GM20000 (cell line): ENCODE measurements at regions not wholly inside any gene's neighbourhood (a gene's known extent, or its start where the extent isn't known, plus 50 kb on each side); places are given as distances from the start of the nearest gene placed in this dataset.

Source experiments
- DNase-seq: peaks from one replicate; pipeline ENCODE4 v3.0.0; 2012; ENCODE audit warnings: low spot score
- CTCF ChIP-seq: IDR thresholded peaks from 2 replicates; pipeline ENCODE4 v1.5.1; 2012; ENCODE audit warnings: mild to moderate bottlenecking, control low read depth; ENCODE audit errors: extremely low read depth, missing control alignments

DNA sequence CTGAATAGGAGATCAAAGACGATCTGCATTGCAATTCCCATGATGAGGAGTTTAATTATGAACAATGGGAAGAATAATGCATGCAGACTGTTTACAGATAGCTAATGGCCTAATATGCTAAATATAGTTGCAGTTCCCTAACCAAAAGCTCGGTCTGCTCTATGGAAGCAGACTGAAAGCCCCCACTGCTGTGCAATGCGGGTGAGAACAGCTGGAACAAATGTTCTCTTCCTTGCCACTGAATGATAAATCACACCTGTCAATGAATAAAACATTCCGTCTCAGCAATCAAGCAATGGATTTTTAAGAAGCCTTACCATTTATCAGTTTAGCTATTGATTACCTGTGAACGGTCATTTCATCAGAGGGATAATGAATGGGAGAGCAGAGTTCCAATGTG, 704.5 kb upstream of the RAB6C start:
- no peak for TF ChIP-seq CTCF
- no peak for DNase-seq

DNA sequence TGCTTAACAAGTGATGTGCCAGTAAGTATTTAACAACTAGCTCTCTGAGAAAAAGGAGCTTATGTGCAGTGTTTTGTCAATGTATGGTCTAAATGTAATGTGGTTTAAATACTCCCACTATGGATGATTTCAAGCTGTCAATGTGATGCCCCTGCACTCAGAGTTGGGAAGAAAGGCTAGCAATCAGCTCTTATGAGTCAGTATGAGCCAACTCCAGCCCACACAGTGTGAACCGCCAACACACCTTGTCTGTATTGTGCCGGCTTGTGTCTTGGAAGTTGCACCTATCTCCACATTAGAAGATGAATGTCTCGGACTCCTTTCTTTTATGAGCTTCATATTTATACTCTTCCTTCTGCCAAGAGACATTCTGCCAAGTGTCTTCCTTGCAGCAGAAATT, 703.8 kb upstream of the RAB6C start:
- TF ChIP-seq CTCF, result no peak
- no peak for DNase-seq

GRCh38 chr2:129276978-129277584, 702.4 kb upstream of the RAB6C start:
- TF ChIP-seq CTCF, result no peak
- no peak for DNase-seq

DNA sequence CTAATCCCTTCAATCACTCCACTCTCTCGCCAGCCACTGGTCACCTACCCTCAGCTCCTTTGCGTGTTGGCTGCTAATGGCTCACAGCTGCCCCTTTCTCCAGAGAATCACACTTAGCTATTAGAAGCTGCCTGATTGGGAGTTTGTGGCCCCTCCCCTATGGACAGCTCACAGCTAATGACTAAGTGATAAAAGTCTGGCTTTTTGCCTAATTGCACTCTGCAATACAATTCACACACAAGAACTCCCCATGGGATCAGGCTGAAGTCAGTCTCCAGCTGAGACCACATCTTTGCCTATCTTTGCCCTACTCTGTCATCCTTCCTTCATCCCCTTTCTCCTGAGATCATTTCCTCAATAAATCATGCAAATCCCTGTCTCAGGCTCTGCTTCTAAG, 701.9 kb upstream of the RAB6C start:
- DNase-seq, result no peak
- TF ChIP-seq CTCF, result no peak

GRCh38 chr2:129281791-129282530, 697.5 kb upstream of the RAB6C start:
- no peak for DNase-seq
- no peak for TF ChIP-seq CTCF

- DNase-seq, result no peak
- no peak for TF ChIP-seq CTCF
Observed at GRCh38 chr2:129285012-129285411, 694.5 kb upstream of the RAB6C start.

DNA sequence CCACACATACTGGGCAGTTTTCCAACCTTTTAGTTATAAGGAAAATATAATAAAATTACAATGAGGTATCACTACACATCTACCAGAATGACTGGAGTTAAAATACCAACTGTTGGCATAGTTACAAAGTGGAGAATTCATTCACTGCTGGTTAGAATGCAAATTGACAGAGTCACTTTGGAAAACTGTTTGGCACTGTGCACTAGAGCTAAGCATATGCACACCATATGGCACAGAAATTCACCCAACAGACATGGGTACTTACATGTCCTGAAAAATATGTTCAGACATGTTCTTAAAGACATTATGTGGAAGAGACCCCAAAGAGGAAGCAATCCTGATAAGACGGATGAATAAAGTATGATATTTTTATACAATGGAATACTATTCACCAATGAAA, 686.1 kb upstream of the RAB6C start:
- TF ChIP-seq CTCF, result no peak
- no peak for DNase-seq
